Activated CD8-positive, alpha-beta memory T cell treated with anti-CD3 and anti-CD28 coated beads, Interleukin-2, amount 50 U/mL, for 24 hours (primary cell): ENCODE measurements at regions not wholly inside any gene's neighbourhood (a gene's known extent, or its start where the extent isn't known, plus 50 kb on each side); places are given as distances from the start of the nearest gene placed in this dataset.

Experiments
- DNase-seq: peaks from one replicate; pipeline ENCODE4 v3.0.0-alpha.2; 2020; ENCODE audit errors: extremely low read depth

GRCh38 chr22:48700180-48700565 is 1127.5 kb downstream of the BRD1 start:
- no peak for DNase-seq

GRCh38 chr22:48699511-48699910 is 1128.2 kb downstream of the BRD1 start:
- DNase-seq: no peak

- no peak for DNase-seq
Observed at GRCh38 chr22:48698618-48699017, 1129.1 kb downstream of the BRD1 start.

GRCh38 chr22:48697694-48698276 is 1129.9 kb downstream of the BRD1 start:
- no peak for DNase-seq

- DNase-seq: no peak
Observed at GRCh38 chr22:48697223-48697622, 1130.5 kb downstream of the BRD1 start.

- no peak for DNase-seq
Observed at GRCh38 chr22:48696371-48696770, 1131.3 kb downstream of the BRD1 start.

GRCh38 chr22:48695731-48696305 is 1131.9 kb downstream of the BRD1 start:
- DNase-seq: no peak

- DNase-seq: no peak
Observed at GRCh38 chr22:48695251-48695650, 1132.4 kb downstream of the BRD1 start.

GRCh38 chr22:48694296-48694883 is 1133.3 kb downstream of the BRD1 start:
- no peak for DNase-seq

GRCh38 chr22:48693377-48694135 is 1134.1 kb downstream of the BRD1 start:
- DNase-seq: no peak

GRCh38 chr22:48692734-48693376 is 1134.8 kb downstream of the BRD1 start:
- no peak for DNase-seq

- no peak for DNase-seq
Observed at GRCh38 chr22:48691431-48691851, 1136.2 kb downstream of the BRD1 start.

- DNase-seq: no peak
Observed at GRCh38 chr22:48690583-48691317, 1136.9 kb downstream of the BRD1 start.

- no peak for DNase-seq
Observed at GRCh38 chr22:48689206-48689605, 1138.5 kb downstream of the BRD1 start.

GRCh38 chr22:48688366-48688765 is 1139.3 kb downstream of the BRD1 start:
- no peak for DNase-seq

GRCh38 chr22:48687606-48688005 is 1140.1 kb downstream of the BRD1 start:
- DNase-seq: no peak

- no peak for DNase-seq
Observed at GRCh38 chr22:48686694-48687302, 1140.9 kb downstream of the BRD1 start.

- DNase-seq: no peak
Observed at GRCh38 chr22:48685767-48686166, 1141.9 kb downstream of the BRD1 start.

- DNase-seq: no peak
Observed at GRCh38 chr22:48683640-48684039, 1144.0 kb downstream of the BRD1 start.

- DNase-seq: no peak
Observed at GRCh38 chr22:48682504-48682903, 1145.2 kb downstream of the BRD1 start.

- no peak for DNase-seq
Observed at GRCh38 chr22:48680601-48681000, 1147.1 kb downstream of the BRD1 start.
